H1 (cell line): ENCODE measurements at regions not wholly inside any gene's neighbourhood (a gene's known extent, or its start where the extent isn't known, plus 50 kb on each side); places are given as distances from the start of the nearest gene placed in this dataset.

ENCODE experiments used
- BACH1 ChIP-seq: IDR thresholded peaks from 2 replicates; pipeline ENCODE4 v1.6.1; 2012; ENCODE audit warnings: low read length, improper control_type of control experiment
- BRCA1 ChIP-seq: IDR thresholded peaks from 2 replicates; pipeline ENCODE4 v1.6.1; 2012; ENCODE audit warnings: low read depth, low read length, improper control_type of control experiment
- CBX8 ChIP-seq: fragments of 300-800, 300-1000 bp; sonication (generic); IDR thresholded peaks from 2 replicates; pipeline ENCODE4 v1.7.1; 2016; ENCODE audit warnings: low read depth, low read length, borderline replicate concordance
- CHD2 ChIP-seq: IDR thresholded peaks from 2 replicates; pipeline ENCODE4 v1.6.1; 2012; ENCODE audit warnings: low read length, improper control_type of control experiment
- CHD7 ChIP-seq: fragments of 300-600 bp; sonication (generic); IDR thresholded peaks from 2 replicates; pipeline ENCODE4 v1.7.1; 2012; ENCODE audit warnings: low read length, moderate library complexity, mild to moderate bottlenecking, inconsistent platforms; ENCODE audit not compliant: insufficient replicate concordance
- E2F6 ChIP-seq: IDR thresholded peaks from 2 replicates; pipeline ENCODE4 v1.6.1; 2012; ENCODE audit warnings: inconsistent platforms
- EGR1 ChIP-seq: IDR thresholded peaks from 2 replicates; pipeline ENCODE4 v1.6.1; 2011; ENCODE audit warnings: low read depth, low read length, borderline replicate concordance
- EP300 ChIP-seq, 2 experiments: IDR thresholded peaks; 1 replicate in 1 of 2; 2 replicates in 1 of 2; pipeline ENCODE4 v1.6.1; 2011 to 2012; ENCODE audit warnings: low read depth in 2 of 2, low read length in 2 of 2, mild to moderate bottlenecking in 2 of 2, borderline replicate concordance in 1 of 2, inconsistent platforms in 1 of 2, moderate library complexity in 1 of 2
- POLR2AphosphoS5 ChIP-seq: IDR thresholded peaks from 2 replicates; pipeline ENCODE4 v1.6.1; 2011; ENCODE audit warnings: low read depth, low read length
- SP2 ChIP-seq: IDR thresholded peaks from 2 replicates; pipeline ENCODE4 v1.6.1; 2012; ENCODE audit warnings: mild to moderate bottlenecking, low read length, inconsistent platforms
- TAF7 ChIP-seq: optimal IDR thresholded peaks from 2 replicates; pipeline ENCODE3; 2011; ENCODE audit warnings: low read depth, mild to moderate bottlenecking, inconsistent platforms, low read length, moderate library complexity, borderline replicate concordance
- TCF12 ChIP-seq: IDR thresholded peaks from 2 replicates; pipeline ENCODE4 v1.6.1; 2011; ENCODE audit warnings: low read depth, mild to moderate bottlenecking, low read length

GRCh38 chr2:176854062-176854461 lies 358.5 kb upstream of the HNRNPA3 start (continued):
- TF ChIP-seq CHD7 = no peak
- TF ChIP-seq CHD2 = no peak
- TF ChIP-seq POLR2AphosphoS5 = no peak
- TF ChIP-seq SP2 = no peak
- no peak for TF ChIP-seq BRCA1
- no peak for TF ChIP-seq TCF12
- TF ChIP-seq EGR1 = no peak
- TF ChIP-seq CBX8 = no peak
- no peak for TF ChIP-seq E2F6
- TF ChIP-seq TAF7 = no peak
- TF ChIP-seq EP300 (IDR thresholded peaks at IDR 0.05; ENCODE audit: borderline replicate concordance in 1 of 2, low read depth in 2 of 2, low read length in 2 of 2) = no peak
- TF ChIP-seq BACH1 = no peak
